ENCODE measurements at regions not wholly inside any gene's neighbourhood (a gene's known extent, or its start where the extent isn't known, plus 50 kb on each side); places are given as distances from the start of the nearest gene placed in this dataset.

DNA sequence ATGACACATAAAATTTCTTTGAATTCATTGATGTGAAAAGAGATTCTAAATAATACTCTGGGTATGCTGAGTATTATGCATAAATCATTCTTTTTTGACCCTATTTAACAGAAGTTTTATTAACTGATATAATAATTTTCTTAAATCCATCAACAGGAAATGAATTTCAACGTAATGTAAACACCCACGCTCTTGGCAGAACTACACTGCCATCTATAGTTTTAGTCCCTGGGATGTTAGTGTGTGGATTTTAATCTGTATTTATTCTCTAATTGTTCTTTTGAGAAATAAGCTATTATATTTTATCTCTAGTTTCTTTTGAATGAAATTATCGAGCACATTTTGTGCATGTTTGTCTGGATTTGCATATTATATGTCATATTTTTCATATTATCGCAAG, 666.8 kb upstream of the NDST4 start:
- TF ChIP-seq ZNF10 (tag by site-specific recombination; IDR thresholded peaks at IDR 0.05) (no peak), ZNF24 (tag by site-specific recombination; IDR thresholded peaks at IDR 0.05) (no peak), SP2 (tag by site-specific recombination; IDR thresholded peaks at IDR 0.05) (no peak), HOXA7 (CRISPR knock-in tag; IDR thresholded peaks at IDR 0.05; ENCODE audit: borderline replicate concordance) (no peak), GLI4 (tag by site-specific recombination; IDR thresholded peaks at IDR 0.05) (no peak), ZNF223 (tag by site-specific recombination; IDR thresholded peaks at IDR 0.05) (no peak)
- TF ChIP-seq, protein P1, sequence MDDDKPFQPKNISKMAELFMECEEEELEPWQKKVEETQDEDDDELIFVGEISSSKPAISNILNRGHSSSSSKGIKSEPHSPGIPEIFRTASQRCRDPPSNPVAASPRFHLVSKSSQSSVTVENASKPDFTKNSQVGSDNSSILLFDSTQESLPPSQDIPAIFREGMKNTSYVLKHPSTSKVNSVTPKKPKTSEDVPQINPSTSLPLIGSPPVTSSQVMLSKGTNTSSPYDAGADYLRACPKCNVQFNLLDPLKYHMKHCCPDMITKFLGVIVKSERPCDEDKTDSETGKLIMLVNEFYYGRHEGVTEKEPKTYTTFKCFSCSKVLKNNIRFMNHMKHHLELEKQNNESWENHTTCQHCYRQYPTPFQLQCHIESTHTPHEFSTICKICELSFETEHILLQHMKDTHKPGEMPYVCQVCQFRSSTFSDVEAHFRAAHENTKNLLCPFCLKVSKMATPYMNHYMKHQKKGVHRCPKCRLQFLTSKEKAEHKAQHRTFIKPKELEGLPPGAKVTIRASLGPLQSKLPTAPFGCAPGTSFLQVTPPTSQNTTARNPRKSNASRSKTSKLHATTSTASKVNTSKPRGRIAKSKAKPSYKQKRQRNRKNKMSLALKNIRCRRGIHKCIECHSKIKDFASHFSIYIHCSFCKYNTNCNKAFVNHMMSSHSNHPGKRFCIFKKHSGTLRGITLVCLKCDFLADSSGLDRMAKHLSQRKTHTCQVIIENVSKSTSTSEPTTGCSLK (tag by site-specific recombination; IDR thresholded peaks at IDR 0.05) = no peak
- TF ChIP-seq, protein P2, sequence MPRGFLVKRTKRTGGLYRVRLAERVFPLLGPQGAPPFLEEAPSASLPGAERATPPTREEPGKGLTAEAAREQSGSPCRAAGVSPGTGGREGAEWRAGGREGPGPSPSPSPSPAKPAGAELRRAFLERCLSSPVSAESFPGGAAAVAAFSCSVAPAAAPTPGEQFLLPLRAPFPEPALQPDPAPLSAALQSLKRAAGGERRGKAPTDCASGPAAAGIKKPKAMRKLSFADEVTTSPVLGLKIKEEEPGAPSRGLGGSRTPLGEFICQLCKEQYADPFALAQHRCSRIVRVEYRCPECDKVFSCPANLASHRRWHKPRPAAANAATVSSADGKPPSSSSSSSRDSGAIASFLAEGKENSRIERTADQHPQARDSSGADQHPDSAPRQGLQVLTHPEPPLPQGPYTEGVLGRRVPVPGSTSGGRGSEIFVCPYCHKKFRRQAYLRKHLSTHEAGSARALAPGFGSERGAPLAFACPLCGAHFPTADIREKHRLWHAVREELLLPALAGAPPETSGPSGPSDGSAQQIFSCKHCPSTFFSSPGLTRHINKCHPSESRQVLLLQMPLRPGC (tag by site-specific recombination; IDR thresholded peaks at IDR 0.05) = no peak
- TF ChIP-seq, protein P3, sequence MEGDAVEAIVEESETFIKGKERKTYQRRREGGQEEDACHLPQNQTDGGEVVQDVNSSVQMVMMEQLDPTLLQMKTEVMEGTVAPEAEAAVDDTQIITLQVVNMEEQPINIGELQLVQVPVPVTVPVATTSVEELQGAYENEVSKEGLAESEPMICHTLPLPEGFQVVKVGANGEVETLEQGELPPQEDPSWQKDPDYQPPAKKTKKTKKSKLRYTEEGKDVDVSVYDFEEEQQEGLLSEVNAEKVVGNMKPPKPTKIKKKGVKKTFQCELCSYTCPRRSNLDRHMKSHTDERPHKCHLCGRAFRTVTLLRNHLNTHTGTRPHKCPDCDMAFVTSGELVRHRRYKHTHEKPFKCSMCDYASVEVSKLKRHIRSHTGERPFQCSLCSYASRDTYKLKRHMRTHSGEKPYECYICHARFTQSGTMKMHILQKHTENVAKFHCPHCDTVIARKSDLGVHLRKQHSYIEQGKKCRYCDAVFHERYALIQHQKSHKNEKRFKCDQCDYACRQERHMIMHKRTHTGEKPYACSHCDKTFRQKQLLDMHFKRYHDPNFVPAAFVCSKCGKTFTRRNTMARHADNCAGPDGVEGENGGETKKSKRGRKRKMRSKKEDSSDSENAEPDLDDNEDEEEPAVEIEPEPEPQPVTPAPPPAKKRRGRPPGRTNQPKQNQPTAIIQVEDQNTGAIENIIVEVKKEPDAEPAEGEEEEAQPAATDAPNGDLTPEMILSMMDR (tag by site-specific recombination; IDR thresholded peaks at IDR 0.05) = no peak
- TF ChIP-seq, protein P4, sequence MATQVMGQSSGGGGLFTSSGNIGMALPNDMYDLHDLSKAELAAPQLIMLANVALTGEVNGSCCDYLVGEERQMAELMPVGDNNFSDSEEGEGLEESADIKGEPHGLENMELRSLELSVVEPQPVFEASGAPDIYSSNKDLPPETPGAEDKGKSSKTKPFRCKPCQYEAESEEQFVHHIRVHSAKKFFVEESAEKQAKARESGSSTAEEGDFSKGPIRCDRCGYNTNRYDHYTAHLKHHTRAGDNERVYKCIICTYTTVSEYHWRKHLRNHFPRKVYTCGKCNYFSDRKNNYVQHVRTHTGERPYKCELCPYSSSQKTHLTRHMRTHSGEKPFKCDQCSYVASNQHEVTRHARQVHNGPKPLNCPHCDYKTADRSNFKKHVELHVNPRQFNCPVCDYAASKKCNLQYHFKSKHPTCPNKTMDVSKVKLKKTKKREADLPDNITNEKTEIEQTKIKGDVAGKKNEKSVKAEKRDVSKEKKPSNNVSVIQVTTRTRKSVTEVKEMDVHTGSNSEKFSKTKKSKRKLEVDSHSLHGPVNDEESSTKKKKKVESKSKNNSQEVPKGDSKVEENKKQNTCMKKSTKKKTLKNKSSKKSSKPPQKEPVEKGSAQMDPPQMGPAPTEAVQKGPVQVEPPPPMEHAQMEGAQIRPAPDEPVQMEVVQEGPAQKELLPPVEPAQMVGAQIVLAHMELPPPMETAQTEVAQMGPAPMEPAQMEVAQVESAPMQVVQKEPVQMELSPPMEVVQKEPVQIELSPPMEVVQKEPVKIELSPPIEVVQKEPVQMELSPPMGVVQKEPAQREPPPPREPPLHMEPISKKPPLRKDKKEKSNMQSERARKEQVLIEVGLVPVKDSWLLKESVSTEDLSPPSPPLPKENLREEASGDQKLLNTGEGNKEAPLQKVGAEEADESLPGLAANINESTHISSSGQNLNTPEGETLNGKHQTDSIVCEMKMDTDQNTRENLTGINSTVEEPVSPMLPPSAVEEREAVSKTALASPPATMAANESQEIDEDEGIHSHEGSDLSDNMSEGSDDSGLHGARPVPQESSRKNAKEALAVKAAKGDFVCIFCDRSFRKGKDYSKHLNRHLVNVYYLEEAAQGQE (tag by site-specific recombination; IDR thresholded peaks at IDR 0.05) = no peak
- TF ChIP-seq, protein P5, sequence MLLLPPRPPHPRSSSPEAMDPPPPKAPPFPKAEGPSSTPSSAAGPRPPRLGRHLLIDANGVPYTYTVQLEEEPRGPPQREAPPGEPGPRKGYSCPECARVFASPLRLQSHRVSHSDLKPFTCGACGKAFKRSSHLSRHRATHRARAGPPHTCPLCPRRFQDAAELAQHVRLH (tag by site-specific recombination; IDR thresholded peaks at IDR 0.05) = no peak
